Mesendoderm (in vitro differentiated cells): ENCODE measurements at regions not wholly inside any gene's neighbourhood (a gene's known extent, or its start where the extent isn't known, plus 50 kb on each side); places are given as distances from the start of the nearest gene placed in this dataset.

Experiments used
- DNase-seq: peaks from one replicate; pipeline ENCODE4 v3.0.0; 2013
- H2AK5ac ChIP-seq: 2 replicates; pipeline ENCODE4 v1.6.1; 2013; ENCODE audit warnings: low read length, inconsistent platforms
- H2BK120ac ChIP-seq: 2 replicates; pipeline ENCODE4 v1.6.1; 2013; ENCODE audit warnings: low read depth, mild to moderate bottlenecking, low read length, moderate library complexity, mixed read lengths
- H2BK15ac ChIP-seq: replicated peaks from 2 replicates; pipeline ENCODE4 v1.6.1; 2013; ENCODE audit warnings: low read depth, mild to moderate bottlenecking, moderate library complexity
- H2BK5ac ChIP-seq: 2 replicates; pipeline ENCODE4 v1.6.1; 2013; ENCODE audit warnings: low read length, inconsistent platforms
- H3K18ac ChIP-seq: 2 replicates; pipeline ENCODE4 v1.6.1; 2013; ENCODE audit warnings: mild to moderate bottlenecking, low read length, mixed read lengths
- H3K23ac ChIP-seq: one replicate; pipeline ENCODE4 v1.6.1; 2013; ENCODE audit warnings: low read length
- H3K27ac ChIP-seq: 2 replicates; pipeline ENCODE4 v1.5.1; 2013; ENCODE audit warnings: low read depth, mild to moderate bottlenecking, inconsistent platforms, low read length, moderate library complexity
- H3K27me3 ChIP-seq: 2 replicates; pipeline ENCODE4 v1.6.1; 2013; ENCODE audit warnings: low read length, control low read depth, mild to moderate bottlenecking, inconsistent platforms; ENCODE audit not compliant: insufficient read depth, poor library complexity
- H3K36me3 ChIP-seq: 2 replicates; pipeline ENCODE4 v1.6.1; 2013; ENCODE audit warnings: low read length, inconsistent platforms; ENCODE audit not compliant: control insufficient read depth, insufficient read depth
- H3K4ac ChIP-seq: one replicate; pipeline ENCODE4 v1.6.1; 2013; ENCODE audit warnings: low read depth, mild to moderate bottlenecking, low read length, moderate library complexity
- H3K4me1 ChIP-seq: 2 replicates; pipeline ENCODE4 v1.6.1; 2013; ENCODE audit warnings: low read depth, low read length, inconsistent platforms; ENCODE audit not compliant: control insufficient read depth
- H3K4me2 ChIP-seq: 2 replicates; pipeline ENCODE4 v1.6.1; 2013; ENCODE audit warnings: low read length
- H3K4me3 ChIP-seq: 2 replicates; pipeline ENCODE4 v1.5.1; 2013; ENCODE audit warnings: mild to moderate bottlenecking, low read length
- H3K56ac ChIP-seq: one replicate; pipeline ENCODE4 v1.6.1; 2013; ENCODE audit warnings: low read length
- H3K79me1 ChIP-seq: 2 replicates; pipeline ENCODE4 v1.6.1; 2013; ENCODE audit warnings: low read length, inconsistent platforms
- H3K79me2 ChIP-seq: 2 replicates; pipeline ENCODE4 v1.6.1; 2013; ENCODE audit warnings: mild to moderate bottlenecking, low read length; ENCODE audit not compliant: control insufficient read depth, insufficient read depth
- H3K9ac ChIP-seq: 2 replicates; pipeline ENCODE4 v1.6.1; 2013; ENCODE audit warnings: low read length, inconsistent platforms
- H4K5ac ChIP-seq: one replicate; pipeline ENCODE4 v1.6.1; 2013; ENCODE audit warnings: low read length
- H4K8ac ChIP-seq: one replicate; pipeline ENCODE4 v1.6.1; 2013; ENCODE audit warnings: low read depth, mild to moderate bottlenecking, control low read depth, low read length, moderate library complexity
- WGBS: extraction: QIAGEN DNeasy Blood & Tissue Kit; methylation state at CpG from one replicate; pipeline ENCODE4 v1.1.7; 2013; ENCODE audit warnings: low lambda C conversion rate, missing lambda C conversion rate; ENCODE audit not compliant: insufficient coverage; ENCODE audit errors: extremely low coverage; 5-methylcytosine and 5-hydroxymethylcytosine counted together

DNA sequence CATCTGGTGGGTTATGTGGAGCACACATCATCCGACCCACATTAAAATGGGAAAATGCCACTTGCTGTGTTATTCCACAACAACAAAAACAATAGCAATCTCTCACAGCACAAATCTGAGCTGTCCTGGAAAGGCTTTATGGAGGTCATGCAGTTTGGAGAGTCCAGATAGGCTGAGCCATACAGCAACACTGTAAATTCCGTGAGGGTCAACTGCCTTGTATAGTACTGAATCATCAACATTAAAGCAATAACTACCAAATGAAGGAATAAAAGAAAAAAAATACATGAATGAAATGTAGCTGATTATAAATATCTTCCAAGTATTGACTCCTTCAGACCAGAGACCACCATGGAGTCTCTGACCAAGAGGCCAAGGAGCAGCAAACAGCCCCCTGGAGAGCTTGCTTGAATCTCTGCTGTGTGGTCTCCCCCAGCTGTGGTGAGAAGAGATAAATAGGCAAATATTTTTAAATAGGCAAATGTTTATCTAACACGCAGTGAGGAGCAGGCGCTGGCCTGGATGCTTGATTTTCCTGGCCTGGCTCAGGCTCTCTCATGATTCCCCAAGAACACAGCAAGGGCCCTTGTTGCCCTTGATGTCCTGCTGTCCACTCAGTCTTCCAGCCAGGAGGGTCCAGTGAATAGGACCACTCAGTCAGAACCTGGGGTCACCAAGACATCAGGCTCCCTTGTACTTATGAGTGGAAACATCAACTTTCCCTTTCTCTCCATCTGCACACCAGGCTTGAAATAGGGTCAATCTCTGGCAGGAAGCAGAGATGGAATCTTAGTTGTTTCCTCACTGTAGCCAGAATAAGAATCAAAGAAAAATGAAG is 1021.3 kb downstream of the XPNPEP1 start:
- H2BK5ac ChIP-seq = no peak overlapping the region
- no peak overlapping the region for H3K9ac ChIP-seq
- no peak overlapping the region for H4K5ac ChIP-seq
- DNase-seq = no peak
- WGBS = no CpG with 5 or more reads among the region's 4 CpGs
- H3K56ac ChIP-seq = no peak overlapping the region
- H2AK5ac ChIP-seq = no peak overlapping the region
- H3K4me2 ChIP-seq = no peak overlapping the region
- no peak overlapping the region for H3K23ac ChIP-seq
- no peaks in the 10 kb centered on the region for H3K79me2 ChIP-seq
- no peak overlapping the region for H4K8ac ChIP-seq
- H3K79me1 ChIP-seq = no peaks in the 10 kb centered on the region
- H2BK120ac ChIP-seq = no peak overlapping the region
- no peak overlapping the region for H3K27ac ChIP-seq
- no peak overlapping the region for H3K4ac ChIP-seq
- H3K27me3 ChIP-seq = no peaks in the 10 kb centered on the region
- no peak overlapping the region for H3K4me3 ChIP-seq
- no peaks in the 10 kb centered on the region for H3K4me1 ChIP-seq
- no peak overlapping the region for H3K18ac ChIP-seq
- H2BK15ac ChIP-seq = no peak overlapping the region
- H3K36me3 ChIP-seq = no peaks in the 10 kb centered on the region

DNA sequence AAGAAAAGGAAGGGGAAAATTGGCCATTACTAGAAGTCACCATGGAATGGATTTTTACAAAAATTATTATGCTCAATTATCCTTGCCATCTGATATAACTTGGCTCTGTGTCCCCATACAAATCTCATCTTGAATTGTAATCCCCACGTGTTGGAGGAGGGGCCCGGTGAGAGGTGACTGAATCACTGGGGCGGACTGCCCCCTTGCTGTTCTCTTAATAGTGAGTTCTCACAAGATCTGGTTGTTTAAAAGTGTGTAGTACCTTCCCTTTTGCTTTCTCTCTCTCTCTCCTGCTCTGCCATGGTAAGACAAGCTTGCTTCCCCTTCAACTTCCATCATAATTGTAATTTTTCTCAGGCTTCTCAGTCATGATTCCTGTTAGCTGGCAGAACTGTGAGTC is 1023.6 kb downstream of the XPNPEP1 start:
- Histone ChIP-seq H2AK5ac (no peak overlapping the region), H3K36me3 (no peaks in the 10 kb centered on the region), H3K27ac (no peak overlapping the region)

DNA sequence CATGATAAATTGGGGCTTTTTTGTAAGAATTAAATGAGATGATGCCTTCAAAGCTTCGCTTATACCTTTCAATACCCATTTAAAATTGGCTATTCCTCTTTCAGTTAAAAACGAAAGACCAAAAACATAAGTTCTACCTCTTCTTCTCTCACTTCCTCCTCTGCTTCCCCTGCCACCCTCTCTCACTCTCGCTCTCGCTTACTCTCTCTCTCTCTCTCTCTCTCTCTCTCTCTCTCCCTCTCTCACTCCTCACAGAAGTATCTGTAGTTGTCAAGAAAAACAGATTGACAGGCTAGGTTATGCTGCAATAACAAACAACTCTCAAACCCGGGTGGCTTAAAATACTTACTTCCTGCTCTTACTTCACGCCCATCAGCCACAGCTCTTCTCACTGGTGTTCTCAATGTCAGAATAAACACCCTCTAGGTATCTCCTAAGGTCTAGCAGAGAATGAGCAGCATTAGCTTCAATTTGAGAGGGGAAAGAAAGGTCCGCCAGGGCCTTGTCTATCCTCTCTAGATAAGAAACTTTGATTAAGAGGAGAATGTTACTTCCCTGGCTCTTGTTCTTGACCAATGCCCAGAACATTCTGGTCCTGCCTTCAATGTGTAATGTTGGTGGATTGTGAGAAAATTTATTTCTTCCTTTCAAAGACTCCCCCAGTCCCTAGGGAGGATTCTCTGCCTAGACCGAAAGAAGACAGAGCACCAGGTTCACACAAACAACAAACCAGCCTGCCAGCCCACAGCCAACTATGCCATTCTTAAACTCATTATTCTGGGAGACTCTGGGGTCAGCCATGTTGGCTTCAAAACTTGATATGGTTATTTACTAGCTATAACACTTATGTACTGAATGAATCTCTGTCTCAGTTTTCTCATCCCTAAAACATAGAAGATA is 1028.7 kb downstream of the XPNPEP1 start:
- Histone ChIP-seq H3K4me2 (no peak overlapping the region), H3K36me3 (no peaks in the 10 kb centered on the region), H3K4me1 (no peaks in the 10 kb centered on the region), H3K56ac (no peak overlapping the region), H3K23ac (no peak overlapping the region), H3K27me3 (no peaks in the 10 kb centered on the region), H2BK15ac (no peak overlapping the region), H3K4ac (no peak overlapping the region), H2BK5ac (no peak overlapping the region), H4K5ac (no peak overlapping the region), H2AK5ac (no peak overlapping the region), H3K27ac (no peak overlapping the region), H4K8ac (no peak overlapping the region), H3K9ac (no peak overlapping the region), H3K4me3 (no peak overlapping the region), H3K79me2 (no peaks in the 10 kb centered on the region), H2BK120ac (no peak overlapping the region), H3K18ac (no peak overlapping the region), H3K79me1 (no peaks in the 10 kb centered on the region)
- no peak for DNase-seq
- 100% methylated on average over 1 of the region's 8 CpGs for WGBS

More for the DNA sequence above, 1023.6 kb downstream of the XPNPEP1 start:
- no peak overlapping the region for H3K4me3 ChIP-seq
- H2BK5ac ChIP-seq = no peak overlapping the region
- H3K23ac ChIP-seq = no peak overlapping the region
- no peak overlapping the region for H4K8ac ChIP-seq
- H3K56ac ChIP-seq = no peak overlapping the region
- H3K4ac ChIP-seq = no peak overlapping the region
- no peak overlapping the region for H2BK15ac ChIP-seq
- no CpG with 5 or more reads among the region's 3 CpGs for WGBS
- no peaks in the 10 kb centered on the region for H3K79me2 ChIP-seq
- no peak overlapping the region for H3K9ac ChIP-seq
- DNase-seq = peak; percentile 32
- H3K18ac ChIP-seq = no peak overlapping the region
- H2BK120ac ChIP-seq = no peak overlapping the region
- no peaks in the 10 kb centered on the region for H3K4me1 ChIP-seq
- H4K5ac ChIP-seq = no peak overlapping the region
- no peaks in the 10 kb centered on the region for H3K27me3 ChIP-seq
- H3K4me2 ChIP-seq = no peak overlapping the region
- no peaks in the 10 kb centered on the region for H3K79me1 ChIP-seq

DNA sequence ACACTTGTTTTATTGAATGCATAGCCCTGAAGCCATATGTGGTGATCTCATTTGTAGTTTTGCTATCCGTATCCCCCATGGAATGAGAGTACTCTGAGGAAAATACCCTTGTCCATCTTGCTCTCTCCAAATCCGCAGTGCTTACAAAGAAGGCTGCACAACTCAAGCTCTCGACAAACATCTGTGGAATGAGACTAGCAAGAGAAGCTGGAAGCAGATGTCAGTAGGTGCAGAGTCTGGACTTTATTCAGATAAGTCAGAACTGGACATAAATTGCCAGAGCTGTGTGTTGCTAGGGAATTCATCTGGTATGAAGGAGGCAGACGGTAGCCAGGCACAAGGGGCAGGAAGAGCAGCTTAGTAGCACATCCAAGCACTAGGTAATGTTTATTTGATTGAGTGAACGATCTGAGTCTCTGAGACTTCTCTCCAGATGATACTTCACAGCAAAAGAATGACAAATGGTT is 1046.2 kb downstream of the XPNPEP1 start:
- no CpG with 5 or more reads among the region's 5 CpGs for WGBS
- H3K27me3 ChIP-seq = no peaks in the 10 kb centered on the region
- no peak overlapping the region for H4K5ac ChIP-seq
- no peak overlapping the region for H3K23ac ChIP-seq
- no peak overlapping the region for H3K18ac ChIP-seq
- no peak overlapping the region for H2BK5ac ChIP-seq
- no peak overlapping the region for H2BK120ac ChIP-seq
- H3K4ac ChIP-seq = no peak overlapping the region
- no peak overlapping the region for H2AK5ac ChIP-seq
- H4K8ac ChIP-seq = no peak overlapping the region
- H3K36me3 ChIP-seq = no peaks in the 10 kb centered on the region
- no peaks in the 10 kb centered on the region for H3K79me2 ChIP-seq
- DNase-seq = no peak
- H3K4me3 ChIP-seq = no peak overlapping the region
- no peak overlapping the region for H3K9ac ChIP-seq
- no peak overlapping the region for H3K56ac ChIP-seq
- no peak overlapping the region for H2BK15ac ChIP-seq
- no peaks in the 10 kb centered on the region for H3K4me1 ChIP-seq
- no peaks in the 10 kb centered on the region for H3K79me1 ChIP-seq
- H3K27ac ChIP-seq = no peak overlapping the region
- no peak overlapping the region for H3K4me2 ChIP-seq

DNA sequence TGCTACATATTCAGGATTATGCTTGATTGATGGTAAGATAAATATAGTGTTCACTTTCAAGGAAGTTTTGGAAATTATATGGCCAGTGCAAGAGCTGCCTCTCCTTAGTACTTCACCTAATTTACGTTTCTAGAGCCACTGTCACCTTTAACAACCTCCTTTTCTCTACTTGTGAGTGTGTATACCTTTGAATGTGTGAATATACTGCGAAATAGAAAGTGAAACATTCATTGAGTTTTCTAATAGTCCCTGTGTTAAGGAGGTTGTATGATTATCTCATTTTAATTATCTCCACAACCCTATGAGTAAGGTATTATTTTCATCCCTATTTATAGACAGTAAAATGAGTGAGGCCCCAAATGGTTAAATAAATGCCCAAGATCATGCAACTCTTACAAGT is 1050.5 kb downstream of the XPNPEP1 start:
- no peaks in the 10 kb centered on the region for H3K4me1 ChIP-seq
- no peaks in the 10 kb centered on the region for H3K27me3 ChIP-seq
- H3K4ac ChIP-seq = no peak overlapping the region
- no peak for DNase-seq
- no peaks in the 10 kb centered on the region for H3K79me2 ChIP-seq
- no peak overlapping the region for H2BK15ac ChIP-seq
- no peak overlapping the region for H3K4me3 ChIP-seq
- no peak overlapping the region for H4K8ac ChIP-seq
- H2BK5ac ChIP-seq = no peak overlapping the region
- H3K4me2 ChIP-seq = no peak overlapping the region
- H3K18ac ChIP-seq = no peak overlapping the region
- H3K36me3 ChIP-seq = no peaks in the 10 kb centered on the region
- no peak overlapping the region for H3K56ac ChIP-seq
- H2AK5ac ChIP-seq = no peak overlapping the region
- no peak overlapping the region for H3K23ac ChIP-seq
- H3K79me1 ChIP-seq = no peaks in the 10 kb centered on the region
- no peak overlapping the region for H4K5ac ChIP-seq
- H3K9ac ChIP-seq = no peak overlapping the region
- no peak overlapping the region for H3K27ac ChIP-seq
- H2BK120ac ChIP-seq = no peak overlapping the region
- WGBS = no CpG with 5 or more reads among the region's 2 CpGs
